HepG2 (cell line): ENCODE measurements at regions not wholly inside any gene's neighbourhood (a gene's known extent, or its start where the extent isn't known, plus 50 kb on each side); places are given as distances from the start of the nearest gene placed in this dataset.

Experiments
- ATAC-seq: fragments of 200-7000 bp; cut with Tn5 transposase; 3 replicates; pipeline ENCODE4 v1.9.1; 2020; ENCODE audit warnings: mild to moderate bottlenecking, moderate library complexity
- BruUV-seq: library from RNA; stranded (reverse); fragments of 400-500 nt; replicated peaks from 2 replicates; lab custom pipeline; 2021; lab: Mats Ljungman, UMichigan
- CTCF ChIA-PET: fragments of 300-600 bp; formaldehyde crosslinking; extraction: SDS; loops from one replicate; lab custom pipeline; 2021; ENCODE audit warnings: low total read pairs, inconsistent platforms, low intra/inter-chr PET ratio; lab: Yijun Ruan, JAX
- POLR2A ChIA-PET: fragments of 350-600 bp; sonication (Branson Sonifier 250); formaldehyde crosslinking; loops from one replicate; lab custom pipeline; 2020; ENCODE audit warnings: antibody characterized with exemption, inconsistent platforms; lab: Yijun Ruan, JAX
- DNase-seq: peaks from one replicate; pipeline ENCODE4 v3.0.0-alpha.2; 2015; ENCODE audit warnings: low spot score
- FAIRE-seq: peaks from 3 replicates; lab custom pipeline; 2011; peaks lifted over from hg19 to GRCh38; lab: Jason Lieb, UNC
- H2AFZ ChIP-seq: one replicate; pipeline ENCODE4 v1.6.1; 2011; ENCODE audit warnings: low read length, inconsistent platforms
- H3K27ac ChIP-seq: fragments of 300-600 bp; 3 replicates; pipeline ENCODE4 v1.8.0; 2011; ENCODE audit warnings: mixed run types, mild to moderate bottlenecking, mixed read lengths, low read length, inconsistent platforms; ENCODE audit not compliant: insufficient read depth; ENCODE audit errors: extremely low read length
- H3K27me3 ChIP-seq, 2 experiments: fragments of 200-600 bp in 1 of 2; 2 replicates in 1 of 2; 3 replicates in 1 of 2; pipeline versions ENCODE4 v1.6.0 to v1.8.0; 2011; ENCODE audit warnings: low read length in 2 of 2, mild to moderate bottlenecking in 2 of 2, moderate library complexity in 2 of 2, inconsistent platforms in 1 of 2; ENCODE audit not compliant: insufficient read depth in 2 of 2, control insufficient read depth in 1 of 2
- H3K36me3 ChIP-seq, 2 experiments: fragments of 200-600 bp in 1 of 2; replicated peaks in 1 of 2; 2 replicates in 1 of 2; 3 replicates in 1 of 2; pipeline versions ENCODE4 v1.5.1 to v1.8.0; 2011; ENCODE audit warnings: low read length in 2 of 2, inconsistent platforms in 1 of 2; ENCODE audit not compliant: insufficient read depth in 2 of 2, control insufficient read depth in 1 of 2
- H3K4me1 ChIP-seq: 2 replicates; pipeline ENCODE4 v1.5.1; 2012; ENCODE audit warnings: low read length, inconsistent platforms; ENCODE audit not compliant: insufficient read depth
- H3K4me2 ChIP-seq: 2 replicates; pipeline ENCODE4 v1.6.0; 2011; ENCODE audit warnings: low read depth, low read length, inconsistent platforms
- H3K4me3 ChIP-seq, 3 experiments: fragments of 200-600 bp in 1 of 3; sonication (generic), shearing (Covaris generic) in 1 of 3; replicated peaks in 1 of 3; 2 replicates each; pipeline ENCODE4 v1.5.1; 2011 to 2016; ENCODE audit warnings: low read length in 3 of 3, inconsistent platforms in 2 of 3, low read depth in 2 of 3, mild to moderate bottlenecking in 2 of 3, control low read depth in 1 of 3, mixed read lengths in 1 of 3; ENCODE audit not compliant: insufficient read depth in 1 of 3
- H3K79me2 ChIP-seq: one replicate; pipeline ENCODE4 v1.6.1; 2011; ENCODE audit warnings: low read length, inconsistent platforms; ENCODE audit not compliant: insufficient read depth
- H3K9ac ChIP-seq: 2 replicates; pipeline ENCODE4 v1.6.0; 2011; ENCODE audit warnings: mild to moderate bottlenecking, low read depth, low read length, inconsistent platforms; ENCODE audit not compliant: insufficient read depth
- H3K9me3 ChIP-seq: 2 replicates; pipeline ENCODE4 v1.5.1; 2012; ENCODE audit warnings: mild to moderate bottlenecking, low read length
- H4K20me1 ChIP-seq: 2 replicates; pipeline ENCODE4 v1.6.0; 2011; ENCODE audit warnings: inconsistent platforms, mild to moderate bottlenecking, low read length, moderate library complexity; ENCODE audit not compliant: insufficient read depth
- ATF7 ChIP-seq, 2 experiments: fragments of 450-650 bp in 1 of 2; sonication (generic) in 1 of 2; formaldehyde crosslinking in 1 of 2; IDR thresholded peaks; 2 replicates each; pipeline versions ENCODE4 v1.4.0 to v1.6.1; 2016 to 2020; ENCODE audit warnings: antibody characterized with exemption in 1 of 2, mild to moderate bottlenecking in 1 of 2, missing genetic modification reagents in 1 of 2
- ATF7-NPFF ChIP-seq: sonication (generic); formaldehyde crosslinking; IDR thresholded peaks from 2 replicates; pipeline ENCODE4 v1.8.1; 2023; ENCODE audit warnings: mild to moderate bottlenecking, low read depth, missing genetic modification reagents, moderate library complexity
- CREB1 ChIP-seq, 2 experiments: fragments of 450-650 bp in 1 of 2; IDR thresholded peaks; 2 replicates each; pipeline ENCODE4 v1.6.1; 2016 to 2017; ENCODE audit warnings: control low read depth in 1 of 2, mild to moderate bottlenecking in 1 of 2, missing compliant biosample characterization in 1 of 2, missing genetic modification characterization in 1 of 2
- GLMP ChIP-seq: sonication (generic); formaldehyde crosslinking; IDR thresholded peaks from 2 replicates; pipeline ENCODE4 v1.9.0; 2021; ENCODE audit warnings: missing genetic modification reagents, mild to moderate bottlenecking, borderline replicate concordance
- GMEB1 ChIP-seq: sonication (generic); formaldehyde crosslinking; IDR thresholded peaks from 2 replicates; pipeline ENCODE4 v1.5.1; 2020; ENCODE audit warnings: missing genetic modification reagents, mild to moderate bottlenecking, borderline replicate concordance
- ISL2 ChIP-seq: sonication (generic); formaldehyde crosslinking; IDR thresholded peaks from 2 replicates; pipeline ENCODE4 v1.5.0; 2020; ENCODE audit warnings: missing genetic modification reagents
- LCORL ChIP-seq, 2 experiments: fragments of 450-650 bp in 1 of 2; sonication (generic) in 1 of 2; formaldehyde crosslinking in 1 of 2; IDR thresholded peaks; 2 replicates each; pipeline versions ENCODE4 v1.5.0 to v1.6.1; 2017 to 2020; ENCODE audit warnings: antibody characterized with exemption in 1 of 2, missing genetic modification reagents in 1 of 2
- MAZ ChIP-seq, 2 experiments: sonication (generic) in 1 of 2; formaldehyde crosslinking in 1 of 2; IDR thresholded peaks; 2 replicates each; pipeline versions ENCODE4 v1.5.0 to v1.6.1; 2012 to 2020; ENCODE audit warnings: low read depth in 2 of 2, mild to moderate bottlenecking in 2 of 2, borderline replicate concordance in 1 of 2, improper control_type of control experiment in 1 of 2, low read length in 1 of 2, missing genetic modification reagents in 1 of 2, moderate library complexity in 1 of 2
- PRDM4 ChIP-seq: sonication (generic); formaldehyde crosslinking; IDR thresholded peaks from 2 replicates; pipeline ENCODE4 v1.9.0; 2021; ENCODE audit warnings: missing genetic modification reagents, borderline replicate concordance
- SOX6 ChIP-seq, 2 experiments: fragments of 450-650 bp in 1 of 2; sonication (generic) in 1 of 2; formaldehyde crosslinking in 1 of 2; IDR thresholded peaks; 2 replicates each; pipeline versions ENCODE4 v1.4.0 to v1.6.1; 2017 to 2020; ENCODE audit warnings: antibody characterized with exemption in 1 of 2, mild to moderate bottlenecking in 1 of 2, missing genetic modification reagents in 1 of 2
- ZFAT ChIP-seq: sonication (generic); formaldehyde crosslinking; conservative IDR thresholded peaks from 2 replicates; pipeline ENCODE4 v1.8.1; 2023; ENCODE audit warnings: missing genetic modification reagents, inconsistent platforms
- ZNF30 ChIP-seq: sonication (generic); formaldehyde crosslinking; IDR thresholded peaks from 2 replicates; pipeline ENCODE4 v1.5.0; 2020; ENCODE audit warnings: mild to moderate bottlenecking, missing genetic modification reagents
- ZNF354B ChIP-seq: sonication (generic); formaldehyde crosslinking; IDR thresholded peaks from 2 replicates; pipeline ENCODE4 v1.8.0; 2022; ENCODE audit warnings: mild to moderate bottlenecking, missing genetic modification reagents
- ZNF496 ChIP-seq: sonication (generic); formaldehyde crosslinking; IDR thresholded peaks from 2 replicates; pipeline ENCODE4 v1.8.1; 2023; ENCODE audit warnings: mild to moderate bottlenecking, moderate library complexity, missing genetic modification reagents; ENCODE audit not compliant: insufficient replicate concordance
- ZNF768 ChIP-seq: sonication (generic); formaldehyde crosslinking; IDR thresholded peaks from 2 replicates; pipeline ENCODE4 v1.4.0; 2020; ENCODE audit warnings: missing genetic modification reagents
- ZNF772 ChIP-seq: sonication (generic); formaldehyde crosslinking; IDR thresholded peaks from 2 replicates; pipeline ENCODE4 v1.5.0; 2020; ENCODE audit warnings: mild to moderate bottlenecking, missing genetic modification reagents
- WGBS: methylation state at CpG from one replicate; pipeline ENCODE4 v1.1.6; 2017; ENCODE audit warnings: low lambda C conversion rate; 5-methylcytosine and 5-hydroxymethylcytosine counted together
- in situ Hi-C: cut with HindIII; loops from 2 replicates; pipeline ENCODE4 v1.10.0; 2017; ENCODE audit warnings: low pct_unique_long_range_greater_than_20kb; ENCODE audit not compliant: extremely low pct_ligation_motif_present
- intact Hi-C: fragments of 100-400 bp; cut with micrococcal nuclease; formaldehyde crosslinking; loops from one replicate; pipeline ENCODE4 v1.10.0; 2022; ENCODE audit not compliant: unreplicated experiment

- TF ChIP-seq PRDM4 (CRISPR knock-in tag) (no peak), ZNF354B (no peak), ATF7-NPFF (CRISPR knock-in tag) (no peak), ZNF768 (no peak), ZFAT (CRISPR knock-in tag) (no peak)
- TF ChIP-seq, all 625 proteins: peak for 0
Observed at GRCh38 chr20:55755411-55755810, 249.9 kb downstream of the CBLN4 start (continued).

GRCh38 chr20:55746723-55747122, 258.6 kb downstream of the CBLN4 start:
- in situ Hi-C loops: no loop called here
- Histone ChIP-seq H2AFZ (no peak overlapping the region), H3K9ac (no peak overlapping the region), H3K4me1 (no peaks in the 10 kb centered on the region), H3K4me2 (no peak overlapping the region), H3K9me3 (peaks cover 90% of the 10 kb centered on the region), H4K20me1 (no peaks in the 10 kb centered on the region), H3K79me2 (no peaks in the 10 kb centered on the region), H3K27ac (no peak overlapping the region), H3K4me3 (no peak overlapping the region), H3K27me3 (no peaks in the 10 kb centered on the region), H3K36me3 (no peaks in the 10 kb centered on the region)
- DNase-seq (no peak), ATAC-seq (no peak), FAIRE-seq (no peak)
- CTCF ChIA-PET: no interaction called here
- BruUV-seq: no TSS peak
- intact Hi-C loops: no loop called here
- 66% methylated on average over 1 of the region's 1 CpG for whole genome bisulfite sequencing
- POLR2A ChIA-PET: no interaction called here
- TF ChIP-seq GMEB1 (CRISPR knock-in tag): no peak
- TF ChIP-seq MAZ (IDR thresholded peaks at IDR 0.05; ENCODE audit: borderline replicate concordance, low read depth, low read length): no peak
- no peak for TF ChIP-seq MAZ (CRISPR knock-in tag; IDR thresholded peaks at IDR 0.05; ENCODE audit: low read depth)
- TF ChIP-seq ZNF772 (CRISPR knock-in tag): no peak
- no peak for TF ChIP-seq LCORL (IDR thresholded peaks at IDR 0.05)
- TF ChIP-seq LCORL (CRISPR knock-in tag; IDR thresholded peaks at IDR 0.05): no peak
- TF ChIP-seq ATF7 (IDR thresholded peaks at IDR 0.05): peak; percentile 50
- no peak for TF ChIP-seq ATF7 (CRISPR knock-in tag; IDR thresholded peaks at IDR 0.05)
- TF ChIP-seq ZNF30 (CRISPR knock-in tag): no peak
- no peak for TF ChIP-seq GLMP
- TF ChIP-seq ZNF496: no peak
- peak; percentile 73 for TF ChIP-seq CREB1 (IDR thresholded peaks at IDR 0.05)
- TF ChIP-seq CREB1 (CRISPR knock-in tag; IDR thresholded peaks at IDR 0.05): no peak
- no peak for TF ChIP-seq ISL2 (CRISPR knock-in tag)
- no peak for TF ChIP-seq SOX6 (IDR thresholded peaks at IDR 0.05)
- no peak for TF ChIP-seq SOX6 (CRISPR knock-in tag; IDR thresholded peaks at IDR 0.05)
